HEK293 (cell line): ENCODE measurements at regions not wholly inside any gene's neighbourhood (a gene's known extent, or its start where the extent isn't known, plus 50 kb on each side); places are given as distances from the start of the nearest gene placed in this dataset.

Source experiments
- CTCF ChIA-PET: fragments of 350-600 bp; formaldehyde crosslinking; extraction: SDS; loops from one replicate; lab custom pipeline; 2021; ENCODE audit warnings: antibody characterized with exemption; lab: Yijun Ruan, JAX
- POLR2A ChIA-PET: fragments of 300-600 bp; formaldehyde crosslinking; extraction: SDS; loops from one replicate; lab custom pipeline; 2020; ENCODE audit warnings: antibody characterized with exemption, inconsistent platforms; lab: Yijun Ruan, JAX
- H3K27ac ChIP-seq: fragments of 200-500 bp; sonication (Bioruptor generic); 2 replicates; pipeline ENCODE4 v1.5.1; 2014; ENCODE audit warnings: low read depth, low read length, control low read depth, inconsistent platforms; ENCODE audit errors: extremely low read depth
- H3K36me3 ChIP-seq, 2 experiments: fragments of 200-500 bp in 1 of 2; sonication (Bioruptor generic) in 1 of 2; 1 replicate in 1 of 2; 2 replicates in 1 of 2; pipeline ENCODE4 v1.5.1; 2014 to 2017; ENCODE audit warnings: inconsistent platforms in 2 of 2, low read length in 2 of 2; ENCODE audit not compliant: control insufficient read depth in 2 of 2, insufficient read depth in 1 of 2
- H3K4me1 ChIP-seq: fragments of 200-500 bp; sonication (Bioruptor generic); 2 replicates; pipeline ENCODE4 v1.5.1; 2014; ENCODE audit warnings: mild to moderate bottlenecking, low read length, inconsistent platforms; ENCODE audit not compliant: control insufficient read depth, insufficient read depth
- H3K4me3 ChIP-seq: 2 replicates; pipeline ENCODE4 v1.5.1; 2011; ENCODE audit warnings: low read depth, mild to moderate bottlenecking, control low read depth, low read length, moderate library complexity
- H3K9me3 ChIP-seq: fragments of 200-500 bp; sonication (Bioruptor generic); 2 replicates; pipeline ENCODE4 v1.5.1; 2014; ENCODE audit warnings: low read depth, low read length, inconsistent platforms; ENCODE audit not compliant: control insufficient read depth, insufficient read depth
- CTCF ChIP-seq: fragments of 450-650 bp; formaldehyde crosslinking; IDR thresholded peaks from 2 replicates; pipeline ENCODE4 v1.5.1; 2016; ENCODE audit warnings: missing biosample characterization, missing genetic modification characterization
- GLI2 ChIP-seq: fragments of 450-650 bp; formaldehyde crosslinking; IDR thresholded peaks from 2 replicates; pipeline ENCODE4; 2017; ENCODE audit warnings: missing biosample characterization, missing genetic modification characterization, low read depth, borderline replicate concordance
- KLF10 ChIP-seq: fragments of 450-650 bp; IDR thresholded peaks from 2 replicates; pipeline ENCODE4 v1.5.1; 2018; ENCODE audit warnings: missing biosample characterization, mild to moderate bottlenecking, missing genetic modification characterization
- KLF17 ChIP-seq: fragments of 450-650 bp; formaldehyde crosslinking; IDR thresholded peaks from 2 replicates; pipeline ENCODE4 v1.5.1; 2016; ENCODE audit warnings: missing biosample characterization, missing genetic modification characterization
- KLF7 ChIP-seq: fragments of 450-650 bp; formaldehyde crosslinking; IDR thresholded peaks from 2 replicates; pipeline ENCODE4 v1.5.1; 2016; ENCODE audit warnings: missing biosample characterization, missing genetic modification characterization, borderline replicate concordance
- KLF9 ChIP-seq: fragments of 450-650 bp; formaldehyde crosslinking; IDR thresholded peaks from 2 replicates; pipeline ENCODE4 v1.5.1; 2016; ENCODE audit warnings: missing biosample characterization, missing genetic modification characterization, low read depth
- MEIS1 ChIP-seq: sonication (generic); formaldehyde crosslinking; IDR thresholded peaks from 2 replicates; pipeline ENCODE4 v1.8.1; 2022; ENCODE audit warnings: missing genetic modification reagents, mild to moderate bottlenecking, borderline replicate concordance
- MZF1 ChIP-seq: fragments of 450-650 bp; formaldehyde crosslinking; IDR thresholded peaks from 2 replicates; pipeline ENCODE4 v1.5.1; 2017; ENCODE audit warnings: missing biosample characterization, missing genetic modification characterization, borderline replicate concordance
- SP2 ChIP-seq: fragments of 450-650 bp; formaldehyde crosslinking; IDR thresholded peaks from 2 replicates; pipeline ENCODE4 v1.5.1; 2016; ENCODE audit warnings: missing biosample characterization, missing genetic modification characterization
- YY1 ChIP-seq: fragments of 450-650 bp; formaldehyde crosslinking; IDR thresholded peaks from 2 replicates; pipeline ENCODE4 v1.5.1; 2018; ENCODE audit warnings: missing biosample characterization, missing genetic modification characterization
- YY2 ChIP-seq: fragments of 450-650 bp; formaldehyde crosslinking; IDR thresholded peaks from 2 replicates; pipeline ENCODE4 v1.5.1; 2016; ENCODE audit warnings: missing biosample characterization, missing genetic modification characterization
- ZNF148 ChIP-seq: fragments of 450-650 bp; formaldehyde crosslinking; IDR thresholded peaks from 2 replicates; pipeline ENCODE4 v1.5.0; 2017; ENCODE audit warnings: missing biosample characterization, missing genetic modification characterization, borderline replicate concordance
- ZNF366 ChIP-seq: fragments of 450-650 bp; formaldehyde crosslinking; conservative IDR thresholded peaks from 2 replicates; pipeline ENCODE4 v1.5.1; 2016; ENCODE audit warnings: missing biosample characterization, missing genetic modification characterization
- ZNF37A ChIP-seq: fragments of 450-650 bp; IDR thresholded peaks from 2 replicates; pipeline ENCODE4 v1.5.1; 2018; ENCODE audit warnings: missing biosample characterization, missing genetic modification characterization
- ZNF394 ChIP-seq: fragments of 450-650 bp; formaldehyde crosslinking; IDR thresholded peaks from 2 replicates; pipeline ENCODE4 v1.5.1; 2016; ENCODE audit warnings: missing biosample characterization, missing genetic modification characterization, mild to moderate bottlenecking, moderate library complexity, borderline replicate concordance
- ZNF48 ChIP-seq: fragments of 450-650 bp; formaldehyde crosslinking; IDR thresholded peaks from 2 replicates; pipeline ENCODE4 v1.5.1; 2016; ENCODE audit warnings: missing biosample characterization, missing genetic modification characterization
- ZNF560 ChIP-seq: fragments of 450-650 bp; formaldehyde crosslinking; IDR thresholded peaks from 2 replicates; pipeline ENCODE4 v1.5.1; 2017; ENCODE audit warnings: missing biosample characterization, missing genetic modification characterization, borderline replicate concordance
- ZNF677 ChIP-seq: fragments of 450-650 bp; IDR thresholded peaks from 2 replicates; pipeline ENCODE4 v1.5.0; 2018; ENCODE audit warnings: missing biosample characterization, mild to moderate bottlenecking, missing genetic modification characterization, moderate library complexity

- no peak for TF ChIP-seq ZNF148
- no peak for TF ChIP-seq CTCF (tag by site-specific recombination)
- no peak for TF ChIP-seq ZNF48
- no peak for TF ChIP-seq KLF9 (tag by site-specific recombination)
- no peak for TF ChIP-seq ZNF394 (tag by site-specific recombination)
Measured at GRCh38 chr7:50174948-50175347, 81.9 kb upstream of the ZPBP start (continued).

- TF ChIP-seq ZNF366 (tag by site-specific recombination) (no peak), ZNF37A (tag by site-specific recombination) (no peak), SP2 (tag by site-specific recombination) (no peak), MZF1 (tag by site-specific recombination) (no peak), KLF7 (tag by site-specific recombination) (no peak), ZNF48 (no peak), MEIS1 (CRISPR knock-in tag) (no peak), ZNF677 (tag by site-specific recombination) (no peak), KLF10 (no peak), ZNF394 (tag by site-specific recombination) (no peak), GLI2 (no peak), YY1 (no peak), KLF17 (tag by site-specific recombination) (no peak), ZNF560 (no peak), YY2 (tag by site-specific recombination) (no peak)
- TF ChIP-seq, all 188 proteins: peak for 0
- H3K4me1 ChIP-seq = no peaks in the 10 kb centered on the region
- H3K27ac ChIP-seq = no peak overlapping the region
- ChIA-PET CTCF (interaction anchor here (0.5 to 0.7 kb wide), 2 partner anchors 8 to 190 kb away, joined by 3 read pairs; no protein-coding TSS in a partner anchor), POLR2A (no interaction called here)
- H3K9me3 ChIP-seq = no peaks in the 10 kb centered on the region
- H3K4me3 ChIP-seq = no peak overlapping the region
- no peaks in the 10 kb centered on the region for H3K36me3 ChIP-seq
Measured at GRCh38 chr7:50166997-50167965, 74.2 kb upstream of the ZPBP start.
